Tibial nerve (tissue), 4 donors: ENCODE measurements at regions not wholly inside any gene's neighbourhood (a gene's known extent, or its start where the extent isn't known, plus 50 kb on each side); places are given as distances from the start of the nearest gene placed in this dataset.

ENCODE experiments used
- EP300 ChIP-seq, 2 donors: sonication (generic); formaldehyde crosslinking; IDR thresholded peaks; one replicate each; pipeline ENCODE4 v1.6.1; 2017; ENCODE audit warnings: antibody characterized with exemption in 2 of 2, mild to moderate bottlenecking in 1 of 2
- POLR2A ChIP-seq, 2 donors: fragments of 450-650 bp; IDR thresholded peaks; one replicate each; pipeline ENCODE4 v1.6.1; 2017; ENCODE audit warnings: antibody characterized with exemption in 2 of 2, mild to moderate bottlenecking in 2 of 2, moderate library complexity in 2 of 2
- TF ChIP-seq, protein P1 (sequence below), 5 experiments: fragments of 200-600 bp in 3 of 5; fragments of 450-650 bp in 2 of 5; sonication (generic) in 3 of 5; IDR thresholded peaks; one replicate each; pipeline ENCODE4 v1.5.1; 2016 to 2019; ENCODE audit warnings: antibody characterized with exemption in 5 of 5, mild to moderate bottlenecking in 3 of 5, moderate library complexity in 2 of 5

DNA sequence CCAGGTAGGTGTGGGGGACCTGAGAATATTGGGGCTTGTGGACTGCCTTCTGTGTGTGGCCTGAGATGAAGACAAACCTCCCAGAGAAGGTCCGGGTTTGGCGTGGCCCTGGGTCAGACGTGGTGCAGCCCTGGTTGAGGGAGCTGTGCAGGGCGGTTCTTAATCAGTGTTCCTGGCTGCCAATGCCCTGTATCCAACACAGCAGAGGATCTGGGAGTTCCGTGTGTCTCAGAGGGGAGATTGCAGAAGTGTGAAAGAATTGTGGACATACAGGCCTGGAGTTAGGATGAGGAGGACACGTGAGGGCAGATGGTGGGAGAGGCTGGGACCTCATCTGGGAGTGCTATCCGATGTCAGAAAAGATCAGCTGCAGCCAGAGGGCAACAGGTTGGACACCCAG, 102.0 kb upstream of the NECTIN1 start:
- TF ChIP-seq, protein P1, sequence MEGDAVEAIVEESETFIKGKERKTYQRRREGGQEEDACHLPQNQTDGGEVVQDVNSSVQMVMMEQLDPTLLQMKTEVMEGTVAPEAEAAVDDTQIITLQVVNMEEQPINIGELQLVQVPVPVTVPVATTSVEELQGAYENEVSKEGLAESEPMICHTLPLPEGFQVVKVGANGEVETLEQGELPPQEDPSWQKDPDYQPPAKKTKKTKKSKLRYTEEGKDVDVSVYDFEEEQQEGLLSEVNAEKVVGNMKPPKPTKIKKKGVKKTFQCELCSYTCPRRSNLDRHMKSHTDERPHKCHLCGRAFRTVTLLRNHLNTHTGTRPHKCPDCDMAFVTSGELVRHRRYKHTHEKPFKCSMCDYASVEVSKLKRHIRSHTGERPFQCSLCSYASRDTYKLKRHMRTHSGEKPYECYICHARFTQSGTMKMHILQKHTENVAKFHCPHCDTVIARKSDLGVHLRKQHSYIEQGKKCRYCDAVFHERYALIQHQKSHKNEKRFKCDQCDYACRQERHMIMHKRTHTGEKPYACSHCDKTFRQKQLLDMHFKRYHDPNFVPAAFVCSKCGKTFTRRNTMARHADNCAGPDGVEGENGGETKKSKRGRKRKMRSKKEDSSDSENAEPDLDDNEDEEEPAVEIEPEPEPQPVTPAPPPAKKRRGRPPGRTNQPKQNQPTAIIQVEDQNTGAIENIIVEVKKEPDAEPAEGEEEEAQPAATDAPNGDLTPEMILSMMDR (IDR thresholded peaks at IDR 0.05), result no peak
- no peak for TF ChIP-seq POLR2A (IDR thresholded peaks at IDR 0.05)
- TF ChIP-seq EP300 (IDR thresholded peaks at IDR 0.05), result no peak
